Liver (tissue), 3 donors: ENCODE measurements at regions not wholly inside any gene's neighbourhood (a gene's known extent, or its start where the extent isn't known, plus 50 kb on each side); places are given as distances from the start of the nearest gene placed in this dataset.

Experiments used
- ATF3 ChIP-seq: IDR thresholded peaks from 2 replicates; pipeline ENCODE4 v1.6.1; 2016; ENCODE audit warnings: antibody characterized with exemption
- CTCF ChIP-seq: fragments of 150-350 bp; IDR thresholded peaks from 2 replicates; pipeline ENCODE4 v1.5.1; 2017; ENCODE audit warnings: improper control_type of control experiment, low read depth, low read length; ENCODE audit not compliant: missing input control
- GABPA ChIP-seq, 2 donors: IDR thresholded peaks in 1 of 2; conservative IDR thresholded peaks in 1 of 2; 2 replicates each; pipeline ENCODE4 v1.6.1; 2016; ENCODE audit warnings: antibody characterized with exemption in 2 of 2, mild to moderate bottlenecking in 1 of 2, moderate library complexity in 1 of 2
- JUND ChIP-seq, 2 donors: IDR thresholded peaks; 2 replicates each; pipeline ENCODE4 v1.6.1; 2016; ENCODE audit warnings: antibody characterized with exemption in 2 of 2
- MAX ChIP-seq: IDR thresholded peaks from 2 replicates; pipeline ENCODE4 v1.6.1; 2016; ENCODE audit warnings: antibody characterized with exemption
- NR2F2 ChIP-seq: IDR thresholded peaks from 2 replicates; pipeline ENCODE4 v1.6.1; 2016; ENCODE audit warnings: antibody characterized with exemption
- RAD21 ChIP-seq, 2 donors: IDR thresholded peaks; 2 replicates each; pipeline ENCODE4 v1.6.1; 2016; ENCODE audit warnings: antibody characterized with exemption in 2 of 2, mild to moderate bottlenecking in 2 of 2
- REST ChIP-seq: IDR thresholded peaks from 2 replicates; pipeline ENCODE4 v1.6.1; 2016; ENCODE audit warnings: antibody characterized with exemption, mild to moderate bottlenecking
- SP1 ChIP-seq: IDR thresholded peaks from 2 replicates; pipeline ENCODE4 v1.6.1; 2018; ENCODE audit warnings: antibody characterized with exemption, mild to moderate bottlenecking
- TAF1 ChIP-seq: conservative IDR thresholded peaks from 2 replicates; pipeline ENCODE4 v1.6.1; 2016; ENCODE audit warnings: antibody characterized with exemption, mild to moderate bottlenecking
- YY1 ChIP-seq: IDR thresholded peaks from 2 replicates; pipeline ENCODE4 v1.6.1; 2016; ENCODE audit warnings: antibody characterized with exemption, mild to moderate bottlenecking
- ZBTB33 ChIP-seq: IDR thresholded peaks from 2 replicates; pipeline ENCODE4 v1.6.1; 2016; ENCODE audit warnings: antibody characterized with exemption
- donor health status: healthy.
- donor health status: healthy.

- no peak for TF ChIP-seq CTCF
- no peak for TF ChIP-seq RAD21 (IDR thresholded peaks at IDR 0.05)
- no peak for TF ChIP-seq NR2F2
- no peak for TF ChIP-seq MAX
- TF ChIP-seq SP1: no peak
- TF ChIP-seq YY1: no peak
- TF ChIP-seq TAF1: no peak
- TF ChIP-seq ATF3: no peak
- no peak for TF ChIP-seq ZBTB33
- TF ChIP-seq GABPA (IDR thresholded peaks at IDR 0.05 in 1 of 2, conservative IDR thresholded peaks at IDR 0.05 in 1 of 2): no peak
- TF ChIP-seq REST: no peak
- TF ChIP-seq JUND (IDR thresholded peaks at IDR 0.05): no peak
Observed at GRCh38 chr4:186008057-186008456, 60.9 kb upstream of the TLR3 start.
